Dermis blood vessel endothelial cell (primary cell): ENCODE measurements at regions not wholly inside any gene's neighbourhood (a gene's known extent, or its start where the extent isn't known, plus 50 kb on each side); places are given as distances from the start of the nearest gene placed in this dataset.

Experiments
- DNase-seq: peaks from one replicate; pipeline ENCODE4 v3.0.0; 2010

GRCh38 chr16:86748652-86749051, 170.3 kb downstream of the FOXL1 start:
- DNase-seq = no peak

- DNase-seq = peak; percentile 66
Measured at GRCh38 chr16:86751076-86752030, 173.0 kb downstream of the FOXL1 start.

- no peak for DNase-seq
Measured at GRCh38 chr16:86752582-86753175, 174.3 kb downstream of the FOXL1 start.

- DNase-seq = no peak
Measured at GRCh38 chr16:86753399-86753798, 175.1 kb downstream of the FOXL1 start.

GRCh38 chr16:86755571-86756006, 177.2 kb downstream of the FOXL1 start:
- no peak for DNase-seq

GRCh38 chr16:86756882-86757703, 178.7 kb downstream of the FOXL1 start:
- no peak for DNase-seq

- no peak for DNase-seq
Measured at GRCh38 chr16:86757704-86758040, 179.3 kb downstream of the FOXL1 start.

- DNase-seq = no peak
Measured at GRCh38 chr16:86758932-86759331, 180.6 kb downstream of the FOXL1 start.

GRCh38 chr16:86761111-86762031, 183.0 kb downstream of the FOXL1 start:
- DNase-seq = peak; percentile 84

- no peak for DNase-seq
Measured at GRCh38 chr16:86762095-86762494, 183.7 kb downstream of the FOXL1 start.

- DNase-seq = no peak
Measured at GRCh38 chr16:86763819-86764218, 185.5 kb downstream of the FOXL1 start.

GRCh38 chr16:86764551-86764950, 186.2 kb downstream of the FOXL1 start:
- DNase-seq = no peak

GRCh38 chr16:86765389-86766026, 187.2 kb downstream of the FOXL1 start:
- no peak for DNase-seq

GRCh38 chr16:86766700-86767099, 188.4 kb downstream of the FOXL1 start:
- DNase-seq = no peak

- no peak for DNase-seq
Measured at GRCh38 chr16:86768228-86768791, 190.0 kb downstream of the FOXL1 start.

GRCh38 chr16:86768999-86769398, 190.7 kb downstream of the FOXL1 start:
- peak; percentile 84 for DNase-seq

GRCh38 chr16:86771506-86772460, 193.4 kb downstream of the FOXL1 start:
- peak; percentile 26 for DNase-seq

- DNase-seq = peak; percentile 25
Measured at GRCh38 chr16:86772671-86773353, 194.5 kb downstream of the FOXL1 start.

GRCh38 chr16:86773354-86773715, 195.0 kb downstream of the FOXL1 start:
- DNase-seq = no peak
